Left kidney (tissue), 1 donor: ENCODE measurements at regions not wholly inside any gene's neighbourhood (a gene's known extent, or its start where the extent isn't known, plus 50 kb on each side); places are given as distances from the start of the nearest gene placed in this dataset.

Source experiments
- DNase-seq: peaks from one replicate; pipeline ENCODE4 v3.0.0-alpha.2; 2013

DNA sequence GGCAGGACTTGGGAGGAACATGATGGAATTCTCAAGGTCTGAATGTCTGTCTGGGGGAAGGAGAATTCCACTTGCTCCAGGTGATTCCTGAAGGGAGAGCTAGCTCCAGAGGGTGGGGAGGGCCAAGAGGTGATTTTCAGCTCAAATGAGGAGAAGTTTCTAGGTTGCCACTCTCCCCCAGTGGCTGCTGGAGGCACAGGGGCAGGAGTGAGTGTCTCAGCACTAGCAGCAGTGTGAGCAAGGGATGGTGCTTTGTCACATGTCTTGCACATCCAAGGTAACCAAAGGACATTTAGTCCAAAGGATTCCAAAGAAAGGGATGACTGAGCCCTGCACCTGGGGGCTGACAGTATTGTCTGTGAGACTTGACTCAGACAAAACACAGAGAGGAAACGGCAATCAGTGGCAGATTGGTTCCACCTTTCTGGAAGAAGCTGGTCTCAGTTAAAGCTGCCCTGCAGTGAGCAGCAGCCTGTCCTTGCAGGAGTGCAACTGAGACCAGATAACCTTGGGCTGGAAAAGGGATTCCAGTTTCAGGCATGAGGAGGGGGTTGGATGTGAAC lies 51.2 kb upstream of the PCBD1 start:
- no peak for DNase-seq

- DNase-seq: no peak
Measured at GRCh38 chr10:70940834-70941568, 52.6 kb upstream of the PCBD1 start.

DNA sequence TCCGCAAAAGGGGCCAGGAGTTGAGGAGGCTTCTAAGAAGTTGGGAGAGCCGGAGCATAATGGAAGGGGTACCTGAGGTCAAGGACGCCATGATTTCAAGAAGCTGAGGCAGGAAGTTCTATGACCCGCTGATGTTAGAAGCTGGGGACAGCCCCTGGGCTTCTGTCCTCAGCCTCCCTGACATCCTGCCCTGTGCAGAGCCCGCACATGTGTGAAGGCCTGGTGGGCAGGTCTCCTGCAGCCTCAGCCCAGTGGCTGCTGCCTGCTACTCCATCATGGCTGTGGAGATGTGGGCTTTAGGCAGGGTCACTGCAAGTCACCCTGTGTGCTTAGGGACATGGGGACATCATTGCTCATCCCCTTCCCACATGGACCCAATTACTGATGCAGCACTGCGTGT lies 53.8 kb upstream of the PCBD1 start:
- no peak for DNase-seq

DNA sequence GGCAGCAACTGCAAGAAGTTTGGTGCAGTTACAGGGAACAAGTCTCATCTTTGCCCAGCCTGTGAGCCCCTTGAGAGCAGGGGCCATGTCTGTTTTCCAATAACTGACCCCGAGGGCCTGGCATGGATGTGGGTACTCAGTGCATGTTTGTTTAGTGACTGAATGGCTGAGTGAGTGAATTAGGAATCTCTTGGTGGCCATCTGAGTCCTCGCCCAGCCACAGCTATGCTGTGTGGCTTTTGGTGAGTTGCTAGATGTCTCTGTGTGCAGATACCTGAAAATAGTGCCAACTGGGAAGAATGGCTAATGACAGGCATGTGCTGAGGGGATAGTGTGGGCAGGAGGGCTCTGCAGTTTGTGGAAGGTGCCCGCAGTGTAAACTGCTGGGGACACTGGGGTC lies 54.4 kb upstream of the PCBD1 start:
- no peak for DNase-seq

DNA sequence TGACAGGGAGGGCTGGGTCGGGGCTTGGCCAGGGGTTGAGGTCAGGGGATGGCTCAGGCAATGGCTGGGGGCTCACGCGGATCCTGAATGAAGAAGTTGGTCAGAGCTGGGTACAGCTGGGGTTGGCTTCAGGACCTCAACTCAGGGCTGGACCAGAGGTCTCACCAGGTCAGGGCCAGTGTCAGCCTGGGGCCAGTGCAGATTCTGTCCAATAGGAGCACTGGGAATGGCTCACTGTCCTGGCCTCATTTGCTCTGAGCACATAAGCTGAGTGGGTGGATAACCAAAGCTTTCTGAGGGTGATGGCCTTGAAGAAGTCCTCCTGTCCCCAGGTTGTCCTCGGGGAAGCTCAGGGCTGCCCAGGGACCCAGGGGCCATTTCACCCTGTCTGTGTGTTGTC lies 54.9 kb upstream of the PCBD1 start:
- no peak for DNase-seq

DNA sequence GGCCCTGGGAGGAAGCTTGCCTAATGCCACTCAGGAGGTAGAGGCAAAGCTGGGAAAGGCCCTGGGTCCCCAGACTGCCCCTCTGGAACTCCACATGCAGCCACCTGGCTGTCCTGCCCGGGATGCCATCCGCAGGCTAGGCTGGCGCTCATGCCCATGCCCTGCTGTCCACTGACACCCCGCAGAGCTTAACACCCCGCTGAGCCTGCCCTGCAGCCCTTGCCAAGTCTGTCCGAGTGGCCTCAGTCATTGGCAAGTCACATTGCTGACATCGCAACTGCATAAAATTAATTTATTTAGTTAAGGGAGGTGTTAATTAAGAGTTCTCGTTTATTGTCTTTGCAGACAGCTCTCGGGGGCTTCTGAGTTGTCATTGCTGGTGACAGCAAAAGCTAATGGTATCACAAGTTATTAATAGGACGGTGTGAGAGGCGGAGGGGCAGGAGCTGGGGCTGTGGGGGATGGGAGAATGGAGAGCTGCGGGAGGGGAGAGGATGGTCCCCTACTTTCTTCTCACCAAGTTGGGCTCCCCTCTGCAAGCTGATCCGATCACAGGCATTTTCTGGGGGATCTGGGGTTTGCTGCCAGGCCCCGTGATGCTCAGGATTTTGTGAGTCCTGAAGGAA lies 55.6 kb upstream of the PCBD1 start:
- no peak for DNase-seq

GRCh38 chr10:70950037-70950436 lies 61.7 kb upstream of the PCBD1 start:
- no peak for DNase-seq

- no peak for DNase-seq
Measured at GRCh38 chr10:70950801-70951200, 62.4 kb upstream of the PCBD1 start.

DNA sequence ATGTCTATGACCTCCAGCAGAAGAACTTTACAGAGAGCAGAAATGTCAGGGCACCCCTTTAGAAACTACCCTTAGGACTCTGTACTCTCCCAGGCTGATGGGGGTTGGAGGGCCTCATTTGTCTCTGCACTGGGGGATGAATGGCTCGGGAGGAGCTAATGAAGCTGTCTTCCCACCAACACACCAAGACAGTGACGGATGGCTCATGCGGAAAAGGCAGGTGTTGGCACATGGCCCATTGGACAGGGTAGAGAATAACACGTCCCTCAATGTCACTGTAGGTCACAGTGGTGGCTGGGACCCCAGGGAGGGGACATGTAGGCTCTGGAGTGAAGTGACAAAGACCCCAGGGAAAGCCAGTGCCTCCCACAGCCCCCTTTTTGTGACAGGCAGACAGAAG lies 64.0 kb upstream of the PCBD1 start:
- DNase-seq: no peak

DNA sequence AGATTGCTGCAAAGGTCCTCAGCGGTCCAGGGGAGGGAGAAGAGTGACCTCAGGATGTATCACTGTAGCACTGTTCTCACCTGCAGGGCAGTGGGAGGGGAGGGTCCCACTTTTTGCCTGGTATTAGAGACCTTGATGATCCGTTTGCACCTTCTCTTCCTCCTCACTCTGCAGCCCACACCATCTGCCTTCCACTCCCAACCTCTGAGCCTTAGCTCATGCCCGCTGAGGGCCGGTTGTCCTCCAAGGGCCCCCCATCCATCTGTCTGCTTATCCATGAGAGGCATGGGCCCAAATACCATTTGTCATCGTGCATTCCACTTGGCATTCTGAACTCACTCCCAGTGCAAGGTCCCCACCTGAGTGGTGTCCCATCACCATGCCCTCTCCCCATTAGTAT lies 64.6 kb upstream of the PCBD1 start:
- no peak for DNase-seq

GRCh38 chr10:70954381-70955176 lies 66.2 kb upstream of the PCBD1 start:
- DNase-seq: no peak

GRCh38 chr10:70956029-70956759 lies 67.8 kb upstream of the PCBD1 start:
- DNase-seq: no peak

GRCh38 chr10:70958396-70958795 lies 70.0 kb upstream of the PCBD1 start:
- DNase-seq: no peak

- DNase-seq: no peak
Measured at GRCh38 chr10:70960316-70960715, 72.0 kb upstream of the PCBD1 start.

- no peak for DNase-seq
Measured at GRCh38 chr10:70960783-70961570, 72.6 kb upstream of the PCBD1 start.

DNA sequence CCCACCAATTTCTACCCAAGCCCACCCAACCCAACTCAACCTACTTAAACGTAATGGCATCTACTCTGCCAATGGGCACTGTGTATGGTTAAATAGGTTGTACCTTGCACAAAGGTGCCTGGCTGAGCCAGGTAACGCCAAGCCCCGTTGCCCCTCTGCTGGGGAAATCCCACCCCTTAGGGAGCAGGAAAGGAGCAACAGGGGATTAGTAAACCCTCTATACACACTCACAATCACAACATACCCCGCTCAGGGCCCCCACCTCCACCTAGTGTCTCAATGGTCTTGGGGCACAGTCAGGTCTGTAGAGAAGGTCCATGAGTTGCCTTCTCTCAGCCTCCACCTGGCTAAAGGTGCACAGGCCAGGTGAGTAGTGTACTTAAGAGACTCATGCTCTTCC lies 74.3 kb upstream of the PCBD1 start:
- no peak for DNase-seq

- DNase-seq: no peak
Measured at GRCh38 chr10:70963271-70963670, 74.9 kb upstream of the PCBD1 start.

- DNase-seq: no peak
Measured at GRCh38 chr10:70964245-70964644, 75.9 kb upstream of the PCBD1 start.

DNA sequence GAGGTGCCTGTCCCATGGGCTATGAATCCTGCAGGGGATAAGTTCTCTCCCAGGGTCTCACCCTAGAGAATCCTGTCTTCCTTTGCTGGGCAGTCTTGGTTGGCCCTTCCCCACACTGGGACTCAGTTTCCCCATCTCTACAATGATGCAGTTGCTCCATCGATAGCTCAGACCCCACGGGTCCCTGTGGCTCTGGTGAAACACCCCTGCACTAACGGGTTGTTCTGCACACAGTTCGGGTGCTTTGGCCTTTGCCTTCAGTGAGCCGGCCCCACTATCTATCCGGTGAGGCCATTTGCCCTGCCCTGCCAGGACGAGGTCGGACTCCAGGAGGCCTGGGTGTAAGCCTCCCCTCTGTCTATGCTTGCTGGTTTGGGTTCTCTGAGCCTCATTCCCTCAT lies 76.5 kb upstream of the PCBD1 start:
- DNase-seq: no peak

GRCh38 chr10:70965566-70965965 lies 77.2 kb upstream of the PCBD1 start:
- no peak for DNase-seq
